HG03565 (cell line): ENCODE measurements at regions not wholly inside any gene's neighbourhood (a gene's known extent, or its start where the extent isn't known, plus 50 kb on each side); places are given as distances from the start of the nearest gene placed in this dataset.

Source experiments
- ATAC-seq: cut with Tn5 transposase; IDR thresholded peaks from one replicate; pipeline ENCODE4 v1.9.1; 2021; ENCODE audit warnings: mild to moderate bottlenecking, moderate library complexity; ENCODE audit not compliant: unreplicated experiment

- ATAC-seq, result no peak
Observed at GRCh38 chr3:164604687-164605086, 473.6 kb downstream of the SI start.

GRCh38 chr3:164577667-164578210 is 500.6 kb downstream of the SI start:
- no peak for ATAC-seq

- no peak for ATAC-seq
Observed at GRCh38 chr3:164572436-164572835, 505.9 kb downstream of the SI start.

- no peak for ATAC-seq
Observed at GRCh38 chr3:164550857-164551256, 527.4 kb downstream of the SI start.

- no peak for ATAC-seq
Observed at GRCh38 chr3:164539215-164539614, 539.1 kb downstream of the SI start.

- ATAC-seq, result no peak
Observed at GRCh38 chr3:164537485-164537884, 540.8 kb downstream of the SI start.

- ATAC-seq, result no peak
Observed at GRCh38 chr3:164533275-164533674, 545.0 kb downstream of the SI start.

- no peak for ATAC-seq
Observed at GRCh38 chr3:164526250-164526649, 552.0 kb downstream of the SI start.

- no peak for ATAC-seq
Observed at GRCh38 chr3:164524201-164524600, 554.1 kb downstream of the SI start.

- ATAC-seq, result no peak
Observed at GRCh38 chr3:164522073-164522763, 556.1 kb downstream of the SI start.

GRCh38 chr3:164521644-164522043 is 556.7 kb downstream of the SI start:
- no peak for ATAC-seq

GRCh38 chr3:164521139-164521538 is 557.2 kb downstream of the SI start:
- no peak for ATAC-seq

- no peak for ATAC-seq
Observed at GRCh38 chr3:164515256-164515655, 563.0 kb downstream of the SI start.

GRCh38 chr3:164514576-164514975 is 563.7 kb downstream of the SI start:
- ATAC-seq, result no peak

- ATAC-seq, result no peak
Observed at GRCh38 chr3:164507886-164508285, 570.4 kb downstream of the SI start.

- no peak for ATAC-seq
Observed at GRCh38 chr3:164498917-164499316, 579.4 kb downstream of the SI start.

- no peak for ATAC-seq
Observed at GRCh38 chr3:164488893-164489292, 589.4 kb downstream of the SI start.

GRCh38 chr3:164486150-164486549 is 592.1 kb downstream of the SI start:
- ATAC-seq, result no peak

GRCh38 chr3:164479978-164480377 is 598.3 kb downstream of the SI start:
- ATAC-seq, result no peak

GRCh38 chr3:164479406-164479805 is 598.9 kb downstream of the SI start:
- ATAC-seq, result no peak

GRCh38 chr3:164478323-164478722 is 600.0 kb downstream of the SI start:
- no peak for ATAC-seq

- no peak for ATAC-seq
Observed at GRCh38 chr3:164477403-164477802, 600.9 kb downstream of the SI start.

GRCh38 chr3:164476631-164477030 is 601.7 kb downstream of the SI start:
- ATAC-seq, result no peak
